Ramos (cell line): ENCODE measurements at regions not wholly inside any gene's neighbourhood (a gene's known extent, or its start where the extent isn't known, plus 50 kb on each side); places are given as distances from the start of the nearest gene placed in this dataset.

Experiments used
- in situ Hi-C: fragments of 300-500 bp; cut with MboI; formaldehyde crosslinking; loops from one replicate; pipeline ENCODE4 v1.14.3; 2022; ENCODE audit warnings: low sequenced_read_pairs; ENCODE audit not compliant: unreplicated experiment

- in situ Hi-C loops = no loop called here
Measured at GRCh38 chr5:103356350-103357091, 98.0 kb downstream of the MACIR start.

- in situ Hi-C loops = no loop called here
Measured at GRCh38 chr5:103355579-103355978, 97.0 kb downstream of the MACIR start.

DNA sequence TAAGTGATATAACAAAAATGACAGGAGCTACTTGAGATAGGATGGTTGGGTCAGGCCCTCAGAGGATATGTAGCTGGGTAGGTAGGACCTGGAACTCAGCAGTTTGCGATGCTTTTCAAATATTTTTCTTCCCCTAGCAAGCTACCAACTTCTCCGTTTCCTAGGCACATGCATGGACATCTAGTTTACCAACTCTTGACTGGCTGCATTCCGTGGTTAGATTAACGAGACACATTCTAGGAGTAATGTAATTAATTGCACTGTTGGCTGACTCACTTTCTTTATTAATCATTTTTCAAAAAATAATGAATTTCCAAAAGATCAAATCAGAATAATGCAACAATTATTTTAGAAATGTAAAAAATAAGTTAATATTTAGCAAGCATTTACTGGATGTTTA, 95.9 kb downstream of the MACIR start:
- in situ Hi-C loops = no loop called here

DNA sequence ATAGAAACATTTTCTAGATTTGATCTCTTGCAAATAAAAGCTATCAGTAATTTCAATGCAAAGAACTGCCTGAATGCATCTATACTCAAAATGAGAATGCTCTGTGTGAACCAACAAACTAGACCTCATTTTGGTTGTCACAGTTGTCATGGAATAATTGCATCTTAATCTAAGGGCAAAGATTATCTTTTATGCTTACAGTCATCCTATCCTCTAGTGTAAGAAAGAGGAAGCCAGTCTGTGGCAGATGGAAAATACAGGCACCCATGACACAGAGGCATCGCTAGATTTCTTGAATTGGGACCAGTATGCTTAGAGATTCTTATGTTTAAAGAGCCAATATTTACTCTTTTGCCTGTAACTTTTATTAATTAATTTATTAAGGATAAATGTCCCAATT, 95.0 kb downstream of the MACIR start:
- in situ Hi-C loops = no loop called here

- in situ Hi-C loops = no loop called here
Measured at GRCh38 chr5:103347716-103348423, 89.3 kb downstream of the MACIR start.

DNA sequence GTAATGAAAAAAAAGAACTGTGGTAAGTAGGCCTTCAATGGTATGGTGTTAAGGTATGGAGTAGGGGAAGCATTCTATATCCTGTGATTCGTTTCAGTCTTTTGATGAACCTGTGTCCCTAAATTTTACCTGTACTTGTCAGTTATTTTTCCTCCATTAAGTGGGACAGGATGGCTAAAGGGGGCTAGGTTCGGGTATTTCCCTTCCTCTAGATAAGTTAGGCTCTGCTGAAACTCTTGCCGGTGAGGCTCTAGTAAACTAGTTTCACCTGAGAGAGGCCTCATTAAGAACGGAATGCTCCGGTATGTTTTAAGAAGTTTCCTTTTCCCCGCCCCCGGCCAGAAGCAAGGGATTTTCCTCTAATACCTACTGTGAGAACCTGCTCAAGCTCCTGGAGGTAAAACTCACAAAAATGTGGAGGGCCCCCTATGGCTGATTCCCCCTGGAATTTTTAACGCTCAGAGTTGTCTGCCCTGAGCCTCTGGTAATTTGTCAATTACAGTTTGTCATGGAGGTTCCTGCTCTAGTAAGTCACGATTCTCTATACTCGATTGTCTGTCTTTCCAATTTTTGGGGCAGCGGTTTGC, 87.7 kb downstream of the MACIR start:
- in situ Hi-C loops = no loop called here

- in situ Hi-C loops = no loop called here
Measured at GRCh38 chr5:103345461-103345860, 86.9 kb downstream of the MACIR start.

GRCh38 chr5:103340717-103341388, 82.3 kb downstream of the MACIR start:
- in situ Hi-C loops = no loop called here

DNA sequence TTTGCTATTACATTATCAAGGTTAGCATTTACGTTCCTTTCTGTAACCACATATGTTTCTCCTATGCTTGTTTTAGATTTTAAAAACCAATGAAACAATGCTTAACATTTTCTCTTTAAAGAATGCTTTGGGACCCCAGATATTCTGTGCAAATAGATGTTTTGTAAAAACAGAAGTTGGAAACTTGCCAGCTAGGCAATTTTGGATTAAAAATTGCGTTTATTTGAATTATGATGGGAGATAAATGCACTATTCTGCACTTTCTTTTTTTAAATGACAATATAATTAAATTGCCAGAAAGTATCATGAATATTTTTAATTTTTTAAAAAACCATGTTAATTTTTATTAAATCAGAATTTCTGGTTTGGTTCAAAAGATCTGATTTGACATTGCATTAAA, 81.6 kb downstream of the MACIR start:
- in situ Hi-C loops = no loop called here

DNA sequence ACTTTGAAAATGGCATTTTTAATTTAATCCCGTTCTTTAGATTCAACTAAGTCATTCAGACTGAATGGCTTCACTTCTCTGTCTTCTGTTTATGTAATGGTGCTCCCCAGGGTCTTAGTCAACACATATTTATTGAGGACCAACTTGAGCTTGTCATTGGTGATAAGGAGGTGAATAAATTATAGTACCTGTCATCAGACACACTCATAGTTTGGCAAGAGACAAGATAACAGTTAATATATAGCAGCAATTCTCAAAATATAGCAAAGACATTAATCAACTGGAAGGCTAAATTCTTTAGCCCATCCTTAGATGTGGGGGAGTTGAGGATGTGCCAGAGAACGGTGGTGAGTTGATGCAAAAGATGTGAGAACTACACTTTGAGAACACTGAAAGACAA, 78.4 kb downstream of the MACIR start:
- in situ Hi-C loops = no loop called here

- in situ Hi-C loops = no loop called here
Measured at GRCh38 chr5:103333376-103333775, 74.8 kb downstream of the MACIR start.

GRCh38 chr5:103330875-103331274, 72.3 kb downstream of the MACIR start:
- in situ Hi-C loops = no loop called here
